ENCODE measurements at regions not wholly inside any gene's neighbourhood (a gene's known extent, or its start where the extent isn't known, plus 50 kb on each side); places are given as distances from the start of the nearest gene placed in this dataset.

GRCh38 chr9:7439355-7439995 is 360.1 kb downstream of the DMAC1 start:
- no peak overlapping the region for H3K27ac ChIP-seq (ENCODE audit: extremely low read depth, low read depth, low read length)
- no peaks in the 10 kb centered on the region for H3K9me3 ChIP-seq (ENCODE audit: control insufficient read depth, insufficient read depth, low read depth, low read length)
- H3K4me1 ChIP-seq (ENCODE audit: control insufficient read depth, insufficient read depth, low read length) = no peaks in the 10 kb centered on the region
- ChIA-PET POLR2A (no interaction called here), CTCF (no interaction called here)
- no peak overlapping the region for H3K4me3 ChIP-seq (ENCODE audit: low read depth, low read length)
- TF ChIP-seq ZNF132 (tag by site-specific recombination; IDR thresholded peaks at IDR 0.05; ENCODE audit: borderline replicate concordance) (no peak), KLF8 (tag by site-specific recombination; IDR thresholded peaks at IDR 0.05) (no peak), ZNF214 (tag by site-specific recombination; IDR thresholded peaks at IDR 0.05; ENCODE audit: borderline replicate concordance) (no peak), ZNF10 (tag by site-specific recombination; IDR thresholded peaks at IDR 0.05) (no peak), ZNF350 (tag by site-specific recombination; IDR thresholded peaks at IDR 0.05) (no peak)
- no peaks in the 10 kb centered on the region for H3K36me3 ChIP-seq (ENCODE audit: control insufficient read depth in 2 of 2, insufficient read depth in 1 of 2, low read length in 2 of 2)

GRCh38 chr9:7436754-7437153 is 362.8 kb downstream of the DMAC1 start:
- no peaks in the 10 kb centered on the region for H3K4me1 ChIP-seq (ENCODE audit: control insufficient read depth, insufficient read depth, low read length)
- CTCF ChIA-PET = no interaction called here
- no peaks in the 10 kb centered on the region for H3K9me3 ChIP-seq (ENCODE audit: control insufficient read depth, insufficient read depth, low read depth, low read length)
- TF ChIP-seq ZNF391 (tag by site-specific recombination; IDR thresholded peaks at IDR 0.05; ENCODE audit: borderline replicate concordance, low read depth) (no peak), ZNF704 (tag by site-specific recombination; IDR thresholded peaks at IDR 0.05) (no peak)
- POLR2A ChIA-PET = no interaction called here
- no peak overlapping the region for H3K27ac ChIP-seq (ENCODE audit: extremely low read depth, low read depth, low read length)
- no peak overlapping the region for H3K4me3 ChIP-seq (ENCODE audit: low read depth, low read length)
- H3K36me3 ChIP-seq (ENCODE audit: control insufficient read depth in 2 of 2, insufficient read depth in 1 of 2, low read length in 2 of 2) = no peaks in the 10 kb centered on the region

GRCh38 chr9:7433508-7434292 is 365.9 kb downstream of the DMAC1 start:
- Histone ChIP-seq H3K4me1 (ENCODE audit: control insufficient read depth, insufficient read depth, low read length) (no peaks in the 10 kb centered on the region), H3K27ac (ENCODE audit: extremely low read depth, low read depth, low read length) (no peak overlapping the region), H3K9me3 (ENCODE audit: control insufficient read depth, insufficient read depth, low read depth, low read length) (no peaks in the 10 kb centered on the region), H3K36me3 (ENCODE audit: control insufficient read depth in 2 of 2, insufficient read depth in 1 of 2, low read length in 2 of 2) (no peaks in the 10 kb centered on the region), H3K4me3 (ENCODE audit: low read depth, low read length) (no peak overlapping the region)
- ChIA-PET CTCF (no interaction called here), POLR2A (no interaction called here)
- TF ChIP-seq ZNF366 (tag by site-specific recombination; conservative IDR thresholded peaks at IDR 0.05) (no peak), RBAK (tag by site-specific recombination; IDR thresholded peaks at IDR 0.05) (no peak), ZNF248 (tag by site-specific recombination; IDR thresholded peaks at IDR 0.05) (no peak), ZNF146 (tag by site-specific recombination; IDR thresholded peaks at IDR 0.05) (no peak), ZNF280D (tag by site-specific recombination; IDR thresholded peaks at IDR 0.05) (no peak), ZNF10 (tag by site-specific recombination; IDR thresholded peaks at IDR 0.05) (no peak), ZNF426 (tag by site-specific recombination; IDR thresholded peaks at IDR 0.05) (no peak), ZNF677 (tag by site-specific recombination; IDR thresholded peaks at IDR 0.05) (no peak), ZNF202 (tag by site-specific recombination; IDR thresholded peaks at IDR 0.05; ENCODE audit: borderline replicate concordance) (no peak), ZNF211 (tag by site-specific recombination; IDR thresholded peaks at IDR 0.05; ENCODE audit: low read depth) (no peak), ZNF138 (tag by site-specific recombination; IDR thresholded peaks at IDR 0.05; ENCODE audit: borderline replicate concordance) (no peak), ZNF621 (tag by site-specific recombination; IDR thresholded peaks at IDR 0.05) (no peak), SP2 (tag by site-specific recombination; IDR thresholded peaks at IDR 0.05) (no peak), PATZ1 (tag by site-specific recombination; IDR thresholded peaks at IDR 0.05) (no peak), ZNF292 (tag by site-specific recombination; IDR thresholded peaks at IDR 0.05; ENCODE audit: borderline replicate concordance, low read depth) (no peak), ZNF830 (tag by site-specific recombination; IDR thresholded peaks at IDR 0.05; ENCODE audit: low read depth) (no peak), SALL2 (tag by site-specific recombination; IDR thresholded peaks at IDR 0.05; ENCODE audit: borderline replicate concordance) (no peak), ZNF221 (tag by site-specific recombination; IDR thresholded peaks at IDR 0.05; ENCODE audit: borderline replicate concordance) (no peak), ZNF266 (tag by site-specific recombination; IDR thresholded peaks at IDR 0.05; ENCODE audit: low read depth) (no peak)

Data from HEK293 (cell line).